ENCODE measurements at regions not wholly inside any gene's neighbourhood (a gene's known extent, or its start where the extent isn't known, plus 50 kb on each side); places are given as distances from the start of the nearest gene placed in this dataset.

- H3K27me3 ChIP-seq: no peaks in the 10 kb centered on the region
- no peak overlapping the region for H3K4me3 ChIP-seq
- H3K9me3 ChIP-seq: no peaks in the 10 kb centered on the region
- no peak overlapping the region for H3K27ac ChIP-seq
- no peaks in the 10 kb centered on the region for H3K4me1 ChIP-seq
- DNase-seq (ENCODE audit: low spot score): no peak
- TF ChIP-seq CTCF (IDR thresholded peaks at IDR 0.05): no peak
- H3K36me3 ChIP-seq: no peaks in the 10 kb centered on the region
Observed at GRCh38 chr5:119852140-119852539, 222.8 kb downstream of the FAM170A start.

GRCh38 chr5:119860463-119860862 is 231.1 kb downstream of the FAM170A start:
- TF ChIP-seq CTCF (IDR thresholded peaks at IDR 0.05): no peak
- DNase-seq (ENCODE audit: low spot score): no peak
- Histone ChIP-seq H3K4me3 (no peak overlapping the region), H3K27me3 (no peaks in the 10 kb centered on the region), H3K27ac (no peak overlapping the region), H3K4me1 (no peaks in the 10 kb centered on the region), H3K36me3 (no peaks in the 10 kb centered on the region), H3K9me3 (peaks cover 0 to 8% of the 10 kb centered on the region in 2 donors)

- H3K4me3 ChIP-seq: no peak overlapping the region
- TF ChIP-seq CTCF (IDR thresholded peaks at IDR 0.05): no peak
- H3K9me3 ChIP-seq: peaks cover 0 to 8% of the 10 kb centered on the region in 2 donors
- no peak overlapping the region for H3K27ac ChIP-seq
- no peak for DNase-seq (ENCODE audit: low spot score)
- H3K27me3 ChIP-seq: no peaks in the 10 kb centered on the region
- H3K4me1 ChIP-seq: no peaks in the 10 kb centered on the region
- no peaks in the 10 kb centered on the region for H3K36me3 ChIP-seq
Observed at GRCh38 chr5:119862619-119863018, 233.3 kb downstream of the FAM170A start.

- TF ChIP-seq CTCF (IDR thresholded peaks at IDR 0.05): no peak
- Histone ChIP-seq H3K4me1 (no peaks in the 10 kb centered on the region), H3K27ac (no peak overlapping the region), H3K4me3 (no peak overlapping the region), H3K27me3 (no peaks in the 10 kb centered on the region), H3K36me3 (no peaks in the 10 kb centered on the region), H3K9me3 (peaks cover 0 to 5% of the 10 kb centered on the region in 2 donors)
- DNase-seq (ENCODE audit: low spot score): no peak
Observed at GRCh38 chr5:119864286-119864685, 234.9 kb downstream of the FAM170A start.

GRCh38 chr5:119873611-119874010 is 244.3 kb downstream of the FAM170A start:
- no peaks in the 10 kb centered on the region for H3K27me3 ChIP-seq
- no peaks in the 10 kb centered on the region for H3K9me3 ChIP-seq
- H3K36me3 ChIP-seq: no peaks in the 10 kb centered on the region
- no peak for DNase-seq (ENCODE audit: low spot score)
- no peak overlapping the region for H3K27ac ChIP-seq
- no peak overlapping the region for H3K4me3 ChIP-seq
- TF ChIP-seq CTCF (IDR thresholded peaks at IDR 0.05): no peak
- H3K4me1 ChIP-seq: no peaks in the 10 kb centered on the region

- no peaks in the 10 kb centered on the region for H3K36me3 ChIP-seq
- H3K4me3 ChIP-seq: no peak overlapping the region
- H3K4me1 ChIP-seq: no peaks in the 10 kb centered on the region
- no peak for TF ChIP-seq CTCF (IDR thresholded peaks at IDR 0.05)
- H3K27ac ChIP-seq: no peak overlapping the region
- no peaks in the 10 kb centered on the region for H3K9me3 ChIP-seq
- no peak for DNase-seq (ENCODE audit: low spot score)
- no peaks in the 10 kb centered on the region for H3K27me3 ChIP-seq
Observed at GRCh38 chr5:119876522-119876921, 247.2 kb downstream of the FAM170A start.

Measured in right atrium auricular region (tissue), 2 donors.